ENCODE measurements at regions not wholly inside any gene's neighbourhood (a gene's known extent, or its start where the extent isn't known, plus 50 kb on each side); places are given as distances from the start of the nearest gene placed in this dataset.

DNA sequence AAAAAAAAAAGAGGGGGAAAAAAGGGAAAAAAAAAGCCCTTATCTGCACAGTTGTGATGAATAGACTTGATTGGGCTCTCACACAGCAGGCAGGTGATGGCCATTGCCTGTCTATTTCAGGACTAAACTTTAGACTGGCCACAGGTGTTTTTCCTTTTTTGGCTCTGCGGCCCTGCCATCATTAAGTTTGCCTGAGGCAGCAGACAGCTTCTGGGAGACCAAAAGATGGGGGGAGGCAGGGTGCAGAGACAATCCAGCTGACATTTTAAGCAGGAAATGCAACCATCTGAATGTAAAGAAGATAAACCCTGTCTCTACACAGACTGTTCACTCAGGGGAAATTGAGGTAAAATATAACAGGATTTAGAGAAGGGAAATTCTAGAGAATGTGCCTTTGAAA, 295.0 kb upstream of the KCNH8 start:
- Histone ChIP-seq H3K27me3 (replicated peaks in 1 of 7) (no peaks in the 10 kb centered on the region), H3K36me3 (no peaks in the 10 kb centered on the region), H3K9me3 (no peaks in the 10 kb centered on the region), H3K4me1 (no peaks in the 10 kb centered on the region), H3K4me3 (no peak overlapping the region), H3K27ac (no peak overlapping the region)
- WGBS, 5 donors: 63 to 90% (median 75%) methylated on average over 1 of the region's 1 CpG
- intact Hi-C loops (cut with DNase I; ENCODE audit: low total_unique reads): no loop called here
- TF ChIP-seq POLR2AphosphoS5 (IDR thresholded peaks at IDR 0.05) (no peak), POLR2A (IDR thresholded peaks at IDR 0.05) (no peak)
- TF ChIP-seq, protein P1, sequence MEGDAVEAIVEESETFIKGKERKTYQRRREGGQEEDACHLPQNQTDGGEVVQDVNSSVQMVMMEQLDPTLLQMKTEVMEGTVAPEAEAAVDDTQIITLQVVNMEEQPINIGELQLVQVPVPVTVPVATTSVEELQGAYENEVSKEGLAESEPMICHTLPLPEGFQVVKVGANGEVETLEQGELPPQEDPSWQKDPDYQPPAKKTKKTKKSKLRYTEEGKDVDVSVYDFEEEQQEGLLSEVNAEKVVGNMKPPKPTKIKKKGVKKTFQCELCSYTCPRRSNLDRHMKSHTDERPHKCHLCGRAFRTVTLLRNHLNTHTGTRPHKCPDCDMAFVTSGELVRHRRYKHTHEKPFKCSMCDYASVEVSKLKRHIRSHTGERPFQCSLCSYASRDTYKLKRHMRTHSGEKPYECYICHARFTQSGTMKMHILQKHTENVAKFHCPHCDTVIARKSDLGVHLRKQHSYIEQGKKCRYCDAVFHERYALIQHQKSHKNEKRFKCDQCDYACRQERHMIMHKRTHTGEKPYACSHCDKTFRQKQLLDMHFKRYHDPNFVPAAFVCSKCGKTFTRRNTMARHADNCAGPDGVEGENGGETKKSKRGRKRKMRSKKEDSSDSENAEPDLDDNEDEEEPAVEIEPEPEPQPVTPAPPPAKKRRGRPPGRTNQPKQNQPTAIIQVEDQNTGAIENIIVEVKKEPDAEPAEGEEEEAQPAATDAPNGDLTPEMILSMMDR (IDR thresholded peaks at IDR 0.05 in 8 of 11, conservative IDR thresholded peaks at IDR 0.05 in 3 of 11): no peak
- no peak for DNase-seq

DNA sequence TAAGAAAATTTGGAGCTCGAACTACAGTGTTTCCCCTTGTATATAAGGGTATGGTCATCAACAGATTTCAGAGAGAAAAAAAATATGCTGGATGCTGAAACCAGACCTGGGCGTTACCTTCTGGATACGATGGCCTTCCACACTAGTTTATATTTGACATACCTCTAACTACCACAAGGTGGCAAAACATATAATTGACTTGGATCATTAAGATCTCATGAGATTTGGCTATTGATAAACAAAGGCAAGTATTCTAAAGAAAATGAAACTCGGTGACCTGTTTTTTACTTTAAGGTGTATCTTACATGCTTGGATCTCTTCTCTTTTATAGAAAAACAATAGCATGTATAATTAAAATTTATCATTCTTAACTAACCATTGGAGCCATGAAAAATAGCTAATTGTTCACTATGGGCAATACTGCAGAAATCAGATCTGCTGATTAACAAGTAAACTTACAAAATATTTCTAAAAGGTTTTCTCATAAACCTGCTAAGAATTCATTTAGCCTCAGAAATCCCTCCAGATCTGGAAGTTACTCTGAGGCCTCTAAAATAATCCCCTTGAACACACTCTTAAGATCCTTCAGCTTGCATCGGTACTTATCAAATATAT, 300.6 kb upstream of the KCNH8 start:
- no peak overlapping the region for H3K4me3 ChIP-seq
- H3K36me3 ChIP-seq: no peaks in the 10 kb centered on the region
- H3K27ac ChIP-seq: no peak overlapping the region
- H3K4me1 ChIP-seq: peaks cover 0 to 4% (median 0%) of the 10 kb centered on the region in 6 donors
- WGBS, 5 donors: 50 to 59% (median 52%) methylated on average over 5 of the region's 5 CpGs
- no peak for DNase-seq
- intact Hi-C loops (cut with DNase I; ENCODE audit: low total_unique reads): no loop called here
- no peaks in the 10 kb centered on the region for H3K27me3 ChIP-seq (replicated peaks in 1 of 7)
- TF ChIP-seq POLR2A (IDR thresholded peaks at IDR 0.05) (no peak), POLR2AphosphoS5 (IDR thresholded peaks at IDR 0.05) (no peak)
- TF ChIP-seq, protein P1 (IDR thresholded peaks at IDR 0.05 in 8 of 11, conservative IDR thresholded peaks at IDR 0.05 in 3 of 11): peak in 5 of 11 experiments; percentile 16 to 37 (median 24)
- H3K9me3 ChIP-seq: no peaks in the 10 kb centered on the region

DNA sequence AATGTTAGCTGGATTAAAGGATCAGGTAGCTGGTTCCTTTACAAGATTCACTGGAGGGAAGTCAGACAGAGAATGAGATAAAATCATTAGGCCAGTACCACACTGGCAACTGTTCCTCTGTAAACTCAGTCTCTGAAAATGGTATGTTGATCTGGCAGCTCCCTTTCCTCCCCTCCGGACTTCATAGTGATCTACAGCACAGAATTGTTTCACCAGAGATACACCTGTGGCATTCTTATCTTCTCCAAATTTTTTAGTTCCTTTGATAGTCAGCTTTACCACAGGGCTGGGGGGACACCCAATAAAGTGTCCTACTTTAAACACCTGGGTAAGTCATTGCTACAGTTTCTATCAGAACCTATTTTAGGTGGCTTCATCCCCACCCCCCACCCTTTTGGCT, 304.3 kb upstream of the KCNH8 start:
- Histone ChIP-seq H3K4me3 (no peak overlapping the region), H3K4me1 (peaks cover 0 to 4% (median 0%) of the 10 kb centered on the region in 6 donors), H3K36me3 (no peaks in the 10 kb centered on the region), H3K27ac (no peak overlapping the region), H3K9me3 (no peaks in the 10 kb centered on the region), H3K27me3 (replicated peaks in 1 of 7) (no peaks in the 10 kb centered on the region)
- intact Hi-C loops (cut with DNase I; ENCODE audit: low total_unique reads): no loop called here
- TF ChIP-seq, protein P1 (IDR thresholded peaks at IDR 0.05 in 8 of 11, conservative IDR thresholded peaks at IDR 0.05 in 3 of 11): no peak
- TF ChIP-seq POLR2A (IDR thresholded peaks at IDR 0.05): no peak
- no peak for TF ChIP-seq POLR2AphosphoS5 (IDR thresholded peaks at IDR 0.05)
- WGBS, 5 donors: 57 to 89% (median 77%) methylated on average over 1 of the region's 1 CpG
- no peak for DNase-seq

DNA sequence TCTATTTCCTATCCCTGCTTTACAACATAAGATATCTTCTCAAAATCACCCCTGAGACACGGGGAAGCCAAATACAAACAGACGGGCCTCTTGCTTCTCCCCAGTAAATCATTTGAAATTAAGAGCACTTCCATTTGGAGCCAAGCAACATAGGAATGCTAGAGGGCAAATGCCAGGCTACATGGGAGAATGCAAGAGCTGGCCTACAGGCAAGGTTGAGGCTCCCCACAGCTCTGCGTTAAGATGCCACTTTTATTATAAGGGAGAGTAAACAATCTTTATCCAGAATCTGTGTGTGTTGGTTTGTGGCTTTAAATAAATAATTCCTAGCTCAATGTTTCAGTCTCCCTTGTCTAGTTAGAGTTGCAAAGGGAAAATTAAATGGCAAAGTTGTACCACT, 305.1 kb upstream of the KCNH8 start:
- H3K4me3 ChIP-seq: no peak overlapping the region
- H3K36me3 ChIP-seq: no peaks in the 10 kb centered on the region
- 75 to 86% (median 81%) methylated on average over 3 of the region's 3 CpGs for WGBS, 5 donors
- H3K9me3 ChIP-seq: no peaks in the 10 kb centered on the region
- intact Hi-C loops (cut with DNase I; ENCODE audit: low total_unique reads): no loop called here
- DNase-seq: no peak
- TF ChIP-seq, protein P1 (IDR thresholded peaks at IDR 0.05 in 8 of 11, conservative IDR thresholded peaks at IDR 0.05 in 3 of 11): no peak
- no peak for TF ChIP-seq POLR2AphosphoS5 (IDR thresholded peaks at IDR 0.05)
- no peak for TF ChIP-seq POLR2A (IDR thresholded peaks at IDR 0.05)
- H3K4me1 ChIP-seq: peaks cover 0 to 4% (median 0%) of the 10 kb centered on the region in 6 donors
- H3K27me3 ChIP-seq (replicated peaks in 1 of 7): no peaks in the 10 kb centered on the region
- H3K27ac ChIP-seq: no peak overlapping the region

Data from spleen (tissue), 11 donors.